GM18502 (cell line): ENCODE measurements at regions not wholly inside any gene's neighbourhood (a gene's known extent, or its start where the extent isn't known, plus 50 kb on each side); places are given as distances from the start of the nearest gene placed in this dataset.
"Not testable (repeated sequence)": the region's sequence is repeated elsewhere in the genome, so short reads cannot be mapped to it uniquely, and the experiment has no call there.

Experiments
- ATAC-seq: cut with Tn5 transposase; IDR thresholded peaks from one replicate; pipeline ENCODE4 v1.9.1; 2021; ENCODE audit warnings: mild to moderate bottlenecking; ENCODE audit not compliant: unreplicated experiment, poor library complexity

- no peak for ATAC-seq
These were observed 123.9 kb upstream of the GRIK3 start for GRCh38 chr1:37158113-37158749.

DNA sequence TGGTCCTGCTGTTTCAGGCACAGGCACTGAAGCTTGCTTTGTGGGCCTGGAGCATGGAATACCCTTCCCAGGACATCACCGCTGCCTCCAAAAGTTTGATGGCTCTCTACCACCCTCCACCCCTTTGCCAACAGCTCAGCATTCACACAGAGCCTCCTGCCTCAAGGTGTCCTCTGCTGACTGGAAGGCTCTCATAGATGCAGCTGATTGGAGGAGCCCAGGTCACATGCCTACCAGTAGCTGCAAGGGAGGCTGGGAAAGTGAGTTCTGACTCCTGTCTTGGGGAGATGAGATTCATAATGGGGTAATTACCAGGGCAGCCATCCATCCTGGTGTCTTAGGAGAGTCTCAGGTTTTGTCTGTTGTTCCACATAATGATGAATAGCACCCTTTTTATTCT is 124.8 kb upstream of the GRIK3 start:
- no peak for ATAC-seq

GRCh38 chr1:37161171-37161570 is 126.9 kb upstream of the GRIK3 start:
- ATAC-seq = no peak

DNA sequence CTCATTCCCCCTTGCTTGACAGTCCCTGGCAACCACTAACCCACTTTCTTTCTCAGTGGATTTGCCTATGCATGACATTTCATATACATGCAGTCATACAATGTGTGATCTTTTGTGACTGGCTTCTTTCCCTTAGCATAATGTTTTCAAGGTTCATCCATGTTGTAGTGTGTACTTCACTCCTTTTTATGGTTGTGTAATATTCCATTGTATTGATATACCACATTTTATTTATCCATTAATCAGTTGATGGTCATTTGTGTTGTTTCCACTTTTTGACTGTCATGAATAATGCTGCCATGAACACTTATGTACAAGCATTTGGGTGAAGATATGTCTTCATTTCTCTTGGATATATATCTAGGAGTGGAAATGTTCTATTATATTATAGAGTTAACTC is 127.7 kb upstream of the GRIK3 start:
- no peak for ATAC-seq

DNA sequence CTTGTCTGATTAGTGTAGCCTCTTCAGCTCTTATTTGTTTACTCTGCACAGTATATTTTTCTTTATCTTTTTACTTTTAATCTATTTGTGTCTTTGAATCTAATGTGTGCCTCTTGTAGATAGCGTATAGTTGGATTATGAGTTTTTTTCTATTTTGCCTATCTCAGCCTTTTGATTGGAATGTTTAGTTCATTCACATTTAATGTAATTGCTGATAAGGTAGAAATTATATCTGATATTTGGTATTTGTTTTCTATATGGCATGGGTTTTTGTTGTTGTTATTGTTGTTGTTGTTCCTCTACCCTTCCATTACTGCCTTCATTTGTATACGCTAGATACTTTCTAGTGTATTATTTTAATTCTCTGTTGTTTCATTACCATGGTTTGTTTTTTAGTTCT is 131.7 kb upstream of the GRIK3 start:
- ATAC-seq = no peak

- no peak for ATAC-seq
These were observed 133.2 kb upstream of the GRIK3 start for GRCh38 chr1:37167479-37167878.

DNA sequence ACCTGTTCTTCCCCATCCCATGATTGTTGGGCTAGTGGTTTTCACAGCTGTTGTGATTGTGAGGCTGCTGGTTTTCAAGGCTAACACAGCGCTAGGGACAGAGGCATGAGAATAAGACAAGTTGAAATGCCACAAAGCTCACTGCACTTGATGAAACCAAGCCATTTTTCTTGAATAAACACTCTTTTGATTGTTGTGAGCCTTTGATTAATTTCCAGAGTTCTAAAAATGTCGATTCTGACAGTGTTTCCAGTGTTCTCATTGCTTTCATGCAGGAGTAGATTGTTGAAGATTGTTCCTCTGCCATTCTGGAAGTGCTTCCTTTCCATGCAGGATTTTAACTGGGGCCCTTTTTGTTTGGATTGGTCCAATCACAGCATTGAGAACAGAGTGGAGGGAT is 134.9 kb upstream of the GRIK3 start:
- ATAC-seq = no peak

DNA sequence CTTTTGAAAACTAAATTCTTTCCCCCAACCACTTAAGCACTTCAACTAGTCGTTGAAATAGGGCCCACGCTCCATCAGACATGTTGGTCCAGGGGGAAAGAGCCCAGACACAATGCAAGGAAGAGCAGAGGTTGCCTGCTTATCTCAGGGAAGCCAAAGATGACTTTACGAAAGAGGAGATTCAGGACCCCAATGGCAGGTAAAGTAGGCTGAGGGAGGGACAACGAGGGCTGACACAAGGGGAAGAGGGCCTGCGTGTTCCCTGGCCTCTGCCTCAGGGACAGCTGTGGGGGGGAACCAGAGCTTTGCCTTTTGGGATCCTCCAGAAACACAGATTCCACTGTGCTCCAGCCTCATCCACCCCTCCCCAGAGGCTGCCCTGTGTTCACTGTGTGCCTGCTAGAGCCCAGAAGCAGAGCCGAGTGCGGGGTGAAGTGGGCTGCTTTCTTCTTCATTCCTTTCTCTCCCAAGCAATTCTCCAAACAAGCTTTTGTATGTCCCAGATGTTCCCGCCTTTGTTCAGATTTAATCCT is 135.5 kb upstream of the GRIK3 start:
- ATAC-seq = no peak

- no peak for ATAC-seq
These were observed 137.4 kb upstream of the GRIK3 start for GRCh38 chr1:37171691-37172090.

DNA sequence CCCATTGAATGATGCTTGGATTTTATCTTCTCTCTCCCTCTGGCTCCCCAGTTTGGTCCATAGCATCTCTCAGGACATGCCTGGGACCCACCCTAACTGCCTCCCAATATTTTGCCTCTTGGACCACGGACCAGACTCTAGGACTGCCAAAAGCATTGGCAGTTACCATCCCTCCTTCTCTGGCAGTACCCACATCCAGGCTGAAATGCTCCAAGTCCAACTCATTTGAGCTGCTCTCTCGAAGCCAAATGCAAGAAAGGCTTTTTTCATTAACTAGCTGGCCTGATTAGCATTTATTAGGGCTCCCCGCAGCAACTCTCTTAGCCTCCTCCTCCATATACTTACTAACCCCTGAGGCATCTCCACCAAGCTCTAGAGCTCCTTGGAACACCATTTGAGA is 140.0 kb upstream of the GRIK3 start:
- no peak for ATAC-seq

DNA sequence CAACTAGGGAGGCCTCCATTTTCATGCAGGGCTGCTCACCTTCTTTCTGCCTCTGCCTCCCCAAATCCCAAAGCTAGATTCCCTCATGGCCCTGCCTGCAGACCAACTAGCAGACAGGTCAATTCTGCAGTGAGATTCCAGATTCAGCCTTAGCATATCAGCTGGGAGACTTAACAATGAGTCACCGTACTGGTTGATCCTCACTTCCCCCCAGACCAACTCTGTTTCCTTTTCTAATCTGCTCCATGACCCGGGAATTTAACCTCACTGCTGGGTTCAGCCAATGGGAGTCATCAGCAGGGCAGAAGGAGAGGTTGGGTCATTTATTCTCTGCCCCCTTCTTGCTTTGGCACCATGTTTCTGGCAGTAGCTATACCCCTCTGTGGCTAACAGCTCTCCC is 140.6 kb upstream of the GRIK3 start:
- no peak for ATAC-seq

- ATAC-seq = no peak
These were observed 141.4 kb upstream of the GRIK3 start for GRCh38 chr1:37175666-37176215.

DNA sequence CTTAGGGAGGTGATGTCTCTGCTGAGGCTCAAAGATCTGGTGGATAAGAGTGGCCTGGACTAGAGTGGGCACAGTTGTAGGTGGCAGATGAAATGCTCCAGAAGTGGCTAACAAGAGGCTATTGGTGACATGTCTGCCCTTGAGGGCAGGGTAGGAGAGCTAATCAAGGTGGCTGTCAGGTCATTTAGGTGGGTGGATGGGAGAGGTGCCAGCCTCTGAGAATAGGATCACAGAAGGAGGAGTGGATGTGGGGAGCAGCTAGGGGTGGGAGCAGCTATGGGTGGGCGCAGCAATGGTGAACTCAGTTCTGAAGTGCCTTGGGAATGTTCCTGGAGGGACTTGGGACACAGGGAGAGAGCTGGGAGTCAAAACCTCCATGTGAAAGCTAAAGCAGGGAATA is 142.0 kb upstream of the GRIK3 start:
- ATAC-seq = no peak

GRCh38 chr1:37177230-37177864 is 143.0 kb upstream of the GRIK3 start:
- no peak for ATAC-seq

DNA sequence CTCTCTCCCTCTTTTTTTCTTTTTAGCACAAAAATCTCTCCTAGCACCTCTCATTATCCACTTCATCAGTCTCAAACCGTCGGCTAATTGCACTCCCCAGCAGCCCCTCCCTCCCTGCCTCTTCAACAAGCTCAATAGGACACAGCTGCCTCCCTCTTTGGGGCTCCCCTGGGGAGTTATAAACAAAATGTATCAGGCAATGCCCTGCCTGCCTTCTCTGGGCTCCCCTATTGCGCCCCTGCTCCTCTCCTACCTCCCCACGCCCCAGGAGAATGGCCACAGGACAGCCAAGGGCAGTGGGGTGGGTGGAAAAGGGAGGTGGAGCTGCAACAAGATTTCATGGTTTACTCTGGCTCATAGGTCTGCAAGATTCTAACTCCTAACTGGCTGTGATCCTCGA is 147.1 kb upstream of the GRIK3 start:
- no peak for ATAC-seq

- no peak for ATAC-seq
These were observed 150.5 kb upstream of the GRIK3 start for GRCh38 chr1:37184789-37185188.

DNA sequence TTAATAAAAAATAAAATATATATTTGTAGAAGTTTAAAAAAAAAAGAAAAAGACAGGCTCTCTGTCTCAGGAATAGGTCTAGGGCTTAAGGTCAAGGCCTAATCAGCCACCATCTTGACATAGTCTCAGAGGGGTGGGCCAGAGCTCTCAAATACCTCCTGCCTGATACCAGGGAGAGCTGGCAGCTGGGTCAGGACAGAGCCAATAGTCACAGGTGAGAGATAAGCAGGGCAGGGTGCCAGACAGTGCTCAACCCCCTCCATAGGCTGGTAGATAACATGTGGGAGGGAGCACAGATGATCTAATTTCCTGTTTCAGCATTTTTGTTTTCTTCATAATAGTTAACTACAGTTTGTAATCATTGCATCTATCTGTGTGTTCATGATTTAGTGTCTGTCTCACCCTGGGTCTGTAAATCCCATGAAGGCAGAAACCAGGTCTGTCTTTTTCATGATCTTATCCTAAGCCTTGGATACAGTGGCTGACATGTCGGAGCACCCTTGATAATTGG is 152.0 kb upstream of the GRIK3 start:
- no peak for ATAC-seq

GRCh38 chr1:37189111-37189510 is 154.8 kb upstream of the GRIK3 start:
- ATAC-seq = no peak

DNA sequence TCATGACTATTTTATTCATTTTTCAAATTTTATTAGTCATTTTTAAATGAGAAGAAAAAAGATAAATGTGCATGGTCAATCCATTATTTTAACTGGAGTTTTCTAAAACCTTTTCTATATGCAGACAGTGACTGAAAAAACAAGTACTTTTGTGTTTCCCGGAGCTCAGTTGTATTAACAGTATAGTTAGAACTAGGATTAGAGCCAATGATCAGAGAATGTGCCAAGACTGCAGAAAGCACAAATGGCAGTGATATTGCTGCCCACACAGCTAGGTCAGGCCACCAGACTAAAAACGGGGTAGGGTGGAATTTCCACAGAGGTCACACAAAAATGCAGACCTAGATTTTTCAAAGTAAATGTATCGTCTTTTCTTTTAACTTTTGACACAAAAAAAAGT is 163.1 kb upstream of the GRIK3 start:
- no peak for ATAC-seq

GRCh38 chr1:37214305-37214704 is 180.0 kb upstream of the GRIK3 start:
- not testable (repeated sequence) for ATAC-seq

- no peak for ATAC-seq
These were observed 199.3 kb upstream of the GRIK3 start for GRCh38 chr1:37233606-37234005.
